WTC11 (cell line): ENCODE measurements at regions not wholly inside any gene's neighbourhood (a gene's known extent, or its start where the extent isn't known, plus 50 kb on each side); places are given as distances from the start of the nearest gene placed in this dataset.

Experiments
- SP1 ChIP-seq: sonication (generic); formaldehyde crosslinking; conservative IDR thresholded peaks from 2 replicates; pipeline ENCODE4 v1.8.1; 2022; ENCODE audit warnings: missing genetic modification reagents
- TF ChIP-seq, protein P1 (sequence below): sonication (generic); formaldehyde crosslinking; IDR thresholded peaks from 2 replicates; pipeline ENCODE4 v1.8.1; 2022; ENCODE audit warnings: mild to moderate bottlenecking, missing genetic modification reagents, moderate library complexity, borderline replicate concordance

DNA sequence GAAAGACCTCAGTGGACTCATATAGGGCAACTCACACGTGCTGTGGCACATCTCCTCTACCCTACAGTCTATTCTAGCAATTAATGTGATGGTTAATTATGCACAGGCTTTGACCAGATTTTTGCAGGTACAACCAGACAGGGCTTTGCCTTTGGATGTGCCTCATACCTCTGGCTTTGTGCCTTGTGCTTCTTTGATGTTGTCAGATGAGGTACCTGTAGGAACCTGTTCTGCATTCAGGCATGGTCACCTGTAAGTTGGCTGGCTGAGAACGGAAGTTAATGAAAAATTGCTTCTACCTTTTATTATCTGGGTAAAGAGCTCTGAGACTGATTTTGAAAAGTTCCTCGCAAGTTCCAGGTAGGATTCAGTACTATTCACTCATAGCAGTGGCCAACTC lies 462.9 kb upstream of the ZFHX3 start:
- TF ChIP-seq SP1: no peak
- TF ChIP-seq, protein P1, sequence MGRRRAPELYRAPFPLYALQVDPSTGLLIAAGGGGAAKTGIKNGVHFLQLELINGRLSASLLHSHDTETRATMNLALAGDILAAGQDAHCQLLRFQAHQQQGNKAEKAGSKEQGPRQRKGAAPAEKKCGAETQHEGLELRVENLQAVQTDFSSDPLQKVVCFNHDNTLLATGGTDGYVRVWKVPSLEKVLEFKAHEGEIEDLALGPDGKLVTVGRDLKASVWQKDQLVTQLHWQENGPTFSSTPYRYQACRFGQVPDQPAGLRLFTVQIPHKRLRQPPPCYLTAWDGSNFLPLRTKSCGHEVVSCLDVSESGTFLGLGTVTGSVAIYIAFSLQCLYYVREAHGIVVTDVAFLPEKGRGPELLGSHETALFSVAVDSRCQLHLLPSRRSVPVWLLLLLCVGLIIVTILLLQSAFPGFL: no peak
